Thyroid gland (tissue), 4 donors: ENCODE measurements at regions not wholly inside any gene's neighbourhood (a gene's known extent, or its start where the extent isn't known, plus 50 kb on each side); places are given as distances from the start of the nearest gene placed in this dataset.

Source experiments
- CTCF ChIP-seq, 6 experiments: fragments of 200-600 bp in 3 of 6; fragments of 450-650 bp in 3 of 6; sonication (generic) in 3 of 6; IDR thresholded peaks; one replicate each; pipeline ENCODE4 v1.5.1; 2016 to 2019; ENCODE audit warnings: antibody characterized with exemption in 6 of 6, mild to moderate bottlenecking in 2 of 6, inconsistent platforms in 1 of 6, moderate library complexity in 1 of 6
- POLR2A ChIP-seq, 2 donors: fragments of 450-650 bp; IDR thresholded peaks; one replicate each; pipeline ENCODE4 v1.6.1; 2017; ENCODE audit warnings: antibody characterized with exemption in 2 of 2, mild to moderate bottlenecking in 2 of 2, moderate library complexity in 1 of 2

DNA sequence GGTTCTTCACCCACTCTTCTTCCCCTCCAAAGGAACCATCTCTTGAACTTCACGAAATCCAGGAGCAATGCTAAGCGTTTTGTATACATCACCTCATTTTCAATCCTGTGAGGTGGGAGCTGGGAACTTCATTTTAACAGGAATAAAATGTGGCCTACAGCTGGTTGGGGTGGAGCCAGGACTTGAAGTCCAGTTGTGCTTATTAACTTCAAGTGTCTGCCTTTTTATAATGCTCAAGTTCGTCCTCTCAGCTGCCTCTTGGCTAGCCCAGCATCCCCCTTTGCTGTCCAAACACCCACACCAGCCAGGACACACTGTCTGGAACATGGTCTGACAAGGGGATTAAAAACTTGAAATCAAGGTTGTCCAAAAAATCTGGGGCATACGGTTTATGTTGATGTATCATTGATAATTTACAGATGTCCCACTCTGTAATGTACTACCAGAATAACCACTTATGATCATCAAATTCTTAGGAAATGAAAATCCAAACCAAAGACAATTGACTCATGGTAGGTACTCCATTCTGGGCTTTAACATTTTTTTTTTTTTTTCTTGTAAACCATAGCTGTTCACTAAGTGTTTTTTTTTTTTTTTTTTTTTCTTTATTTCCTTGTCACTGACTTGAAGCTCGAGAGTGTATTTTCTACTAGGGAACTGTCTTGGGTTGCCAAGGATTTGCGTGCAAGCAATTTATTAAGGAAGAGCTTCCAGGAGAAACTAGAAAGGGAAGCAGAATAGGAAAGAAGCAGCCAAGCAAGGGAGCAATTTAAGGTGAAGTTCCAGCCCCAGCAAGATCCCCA, 252.3 kb downstream of the EFCAB11 start:
- no peak for TF ChIP-seq CTCF (IDR thresholded peaks at IDR 0.05)
- no peak for TF ChIP-seq POLR2A (IDR thresholded peaks at IDR 0.05)
